Endothelial cell (in vitro differentiated cells): ENCODE measurements at regions not wholly inside any gene's neighbourhood (a gene's known extent, or its start where the extent isn't known, plus 50 kb on each side); places are given as distances from the start of the nearest gene placed in this dataset.

Experiments used
- DNase-seq: peaks from one replicate; pipeline ENCODE4 v3.0.0; 2021; ENCODE audit warnings: low spot score
- H3K27ac Mint-ChIP-seq: one replicate; pipeline ENCODE4 v1.8.0; 2021; ENCODE audit warnings: mixed read lengths, inconsistent platforms; ENCODE audit not compliant: unreplicated experiment
- H3K27me3 Mint-ChIP-seq: one replicate; pipeline ENCODE4 v1.8.0; 2021; ENCODE audit warnings: mild to moderate bottlenecking, moderate library complexity, mixed read lengths, inconsistent platforms; ENCODE audit not compliant: unreplicated experiment
- H3K36me3 Mint-ChIP-seq: one replicate; pipeline ENCODE4 v1.8.0; 2021; ENCODE audit warnings: mild to moderate bottlenecking, low read depth, mixed read lengths, inconsistent platforms; ENCODE audit not compliant: unreplicated experiment
- H3K4me1 Mint-ChIP-seq: one replicate; pipeline ENCODE4 v1.8.0; 2021; ENCODE audit warnings: mild to moderate bottlenecking, mixed read lengths, inconsistent platforms; ENCODE audit not compliant: unreplicated experiment
- H3K4me3 Mint-ChIP-seq: one replicate; pipeline ENCODE4 v1.8.0; 2021; ENCODE audit warnings: mild to moderate bottlenecking, mixed read lengths, inconsistent platforms; ENCODE audit not compliant: unreplicated experiment
- H3K9me3 Mint-ChIP-seq: one replicate; pipeline ENCODE4 v1.8.0; 2021; ENCODE audit warnings: mixed read lengths, inconsistent platforms; ENCODE audit not compliant: unreplicated experiment
- CTCF ChIP-seq: fragments of 200-600 bp; sonication (generic); IDR thresholded peaks from one replicate; pipeline ENCODE4 v1.5.0; 2021; ENCODE audit warnings: antibody characterized with exemption; ENCODE audit not compliant: unreplicated experiment

- H3K4me3 Mint-ChIP-seq, result no peak overlapping the region
- H3K36me3 Mint-ChIP-seq, result no peaks in the 10 kb centered on the region
- peaks cover 33% of the 10 kb centered on the region for H3K4me1 Mint-ChIP-seq
- DNase-seq, result no peak
- peaks cover 4% of the 10 kb centered on the region for H3K9me3 Mint-ChIP-seq
- peaks cover 4% of the 10 kb centered on the region for H3K27me3 Mint-ChIP-seq
- no peak for TF ChIP-seq CTCF
- peak overlapping the region; percentile 75 for H3K27ac Mint-ChIP-seq
Measured at GRCh38 chr13:106753251-106753650, 185.3 kb upstream of the ARGLU1 start.

GRCh38 chr13:106752584-106753170 lies 184.7 kb upstream of the ARGLU1 start:
- no peak for TF ChIP-seq CTCF
- Mint-ChIP-seq H3K9me3 (peaks cover 4% of the 10 kb centered on the region), H3K4me3 (no peak overlapping the region), H3K4me1 (peaks cover 33% of the 10 kb centered on the region), H3K27ac (peak overlapping the region; percentile 97), H3K36me3 (no peaks in the 10 kb centered on the region), H3K27me3 (peaks cover 4% of the 10 kb centered on the region)
- DNase-seq, result no peak

- Mint-ChIP-seq H3K36me3 (no peaks in the 10 kb centered on the region), H3K4me3 (no peak overlapping the region), H3K4me1 (peaks cover 14% of the 10 kb centered on the region), H3K27ac (no peak overlapping the region), H3K27me3 (no peaks in the 10 kb centered on the region), H3K9me3 (no peaks in the 10 kb centered on the region)
- no peak for TF ChIP-seq CTCF
- DNase-seq, result no peak
Measured at GRCh38 chr13:106748785-106749184, 180.8 kb upstream of the ARGLU1 start.

GRCh38 chr13:106744516-106744915 lies 176.6 kb upstream of the ARGLU1 start:
- H3K4me1 Mint-ChIP-seq, result peaks cover 16% of the 10 kb centered on the region
- DNase-seq, result no peak
- TF ChIP-seq CTCF, result no peak
- H3K9me3 Mint-ChIP-seq, result no peaks in the 10 kb centered on the region
- no peaks in the 10 kb centered on the region for H3K27me3 Mint-ChIP-seq
- no peaks in the 10 kb centered on the region for H3K36me3 Mint-ChIP-seq
- no peak overlapping the region for H3K27ac Mint-ChIP-seq
- no peak overlapping the region for H3K4me3 Mint-ChIP-seq

GRCh38 chr13:106738186-106738678 lies 170.3 kb upstream of the ARGLU1 start:
- Mint-ChIP-seq H3K9me3 (no peaks in the 10 kb centered on the region), H3K27me3 (no peaks in the 10 kb centered on the region), H3K4me3 (no peak overlapping the region), H3K27ac (no peak overlapping the region), H3K36me3 (no peaks in the 10 kb centered on the region), H3K4me1 (peaks cover 16% of the 10 kb centered on the region)
- no peak for TF ChIP-seq CTCF
- DNase-seq, result no peak
